Stimulated activated CD4-positive, alpha-beta T cell treated with anti-CD3 and anti-CD28 coated beads, Interleukin-2, amount 100 ng/mL, for 4 hours (primary cell): ENCODE measurements at regions not wholly inside any gene's neighbourhood (a gene's known extent, or its start where the extent isn't known, plus 50 kb on each side); places are given as distances from the start of the nearest gene placed in this dataset.

ENCODE experiments used
- DNase-seq: peaks from one replicate; pipeline ENCODE4 v3.0.0-alpha.2; 2020; ENCODE audit warnings: low read depth

GRCh38 chr3:177818712-177819240 lies 621.5 kb upstream of the TBL1XR1 start:
- no peak for DNase-seq

GRCh38 chr3:177820683-177821316 lies 623.5 kb upstream of the TBL1XR1 start:
- DNase-seq, result no peak

- no peak for DNase-seq
These were observed 625.4 kb upstream of the TBL1XR1 start for GRCh38 chr3:177822681-177823096.

GRCh38 chr3:177823701-177824189 lies 626.5 kb upstream of the TBL1XR1 start:
- DNase-seq, result no peak

GRCh38 chr3:177824190-177824786 lies 627.0 kb upstream of the TBL1XR1 start:
- no peak for DNase-seq

- no peak for DNase-seq
These were observed 627.6 kb upstream of the TBL1XR1 start for GRCh38 chr3:177824841-177825240.

GRCh38 chr3:177826253-177826652 lies 629.0 kb upstream of the TBL1XR1 start:
- no peak for DNase-seq

- no peak for DNase-seq
These were observed 630.4 kb upstream of the TBL1XR1 start for GRCh38 chr3:177827511-177828207.

- no peak for DNase-seq
These were observed 630.9 kb upstream of the TBL1XR1 start for GRCh38 chr3:177828208-177828565.

GRCh38 chr3:177830411-177830849 lies 633.1 kb upstream of the TBL1XR1 start:
- DNase-seq, result no peak

GRCh38 chr3:177831361-177831760 lies 634.1 kb upstream of the TBL1XR1 start:
- DNase-seq, result no peak

GRCh38 chr3:177832880-177833279 lies 635.6 kb upstream of the TBL1XR1 start:
- no peak for DNase-seq

GRCh38 chr3:177833332-177833731 lies 636.0 kb upstream of the TBL1XR1 start:
- no peak for DNase-seq

GRCh38 chr3:177835008-177835407 lies 637.7 kb upstream of the TBL1XR1 start:
- DNase-seq, result no peak

- DNase-seq, result no peak
These were observed 638.6 kb upstream of the TBL1XR1 start for GRCh38 chr3:177835917-177836316.

GRCh38 chr3:177836671-177837070 lies 639.4 kb upstream of the TBL1XR1 start:
- DNase-seq, result no peak

GRCh38 chr3:177837951-177838655 lies 640.8 kb upstream of the TBL1XR1 start:
- no peak for DNase-seq

- DNase-seq, result no peak
These were observed 641.6 kb upstream of the TBL1XR1 start for GRCh38 chr3:177838766-177839350.

GRCh38 chr3:177842302-177842701 lies 645.0 kb upstream of the TBL1XR1 start:
- DNase-seq, result no peak

GRCh38 chr3:177842743-177843734 lies 645.8 kb upstream of the TBL1XR1 start:
- DNase-seq, result no peak
